ENCODE measurements at regions not wholly inside any gene's neighbourhood (a gene's known extent, or its start where the extent isn't known, plus 50 kb on each side); places are given as distances from the start of the nearest gene placed in this dataset.

DNA sequence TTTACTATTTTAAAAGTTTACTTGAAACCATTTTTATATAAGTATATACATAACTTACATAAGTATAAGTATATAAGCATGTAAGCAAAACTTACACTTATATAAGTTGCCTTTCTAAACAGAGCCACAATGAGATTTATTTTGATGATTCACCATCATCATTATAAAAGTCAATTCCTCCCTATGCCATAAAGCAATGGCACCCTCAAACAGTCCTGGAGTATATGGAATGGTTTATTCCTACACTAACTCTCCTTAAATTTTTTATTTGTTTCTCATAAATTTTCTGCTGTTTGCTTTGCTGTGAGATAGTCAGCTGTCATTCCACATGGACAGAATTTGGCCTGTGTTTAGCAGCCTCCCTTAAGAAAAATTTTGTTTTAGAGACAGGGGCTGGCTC lies 114.2 kb downstream of the NAB1 start:
- no peaks in the 10 kb centered on the region for H3K4me1 ChIP-seq (replicated peaks in 1 of 4; ENCODE audit: control insufficient read depth in 3 of 4, insufficient read depth in 4 of 4, low read length in 3 of 4)
- no peaks in the 10 kb centered on the region; a peak in 1 of 4 replicates for H3K9me3 ChIP-seq (ENCODE audit: insufficient read depth in 2 of 2, low read depth in 1 of 2, low read length in 1 of 2)
- no peaks in the 10 kb centered on the region for H4K20me1 ChIP-seq (replicated peaks in 1 of 2; ENCODE audit: control insufficient read depth in 1 of 2, insufficient read depth in 2 of 2, low read length in 2 of 2)
- no peak overlapping the region for H3K18ac ChIP-seq (ENCODE audit: extremely low read depth, low read length)
- no peak overlapping the region for H2BK20ac ChIP-seq (ENCODE audit: low read length)
- H3K79me2 ChIP-seq (ENCODE audit: control insufficient read depth in 1 of 2, insufficient read depth in 2 of 2, low read length in 2 of 2) = no peaks in the 10 kb centered on the region
- CTCF ChIA-PET (ENCODE audit: partially characterized antibody) = no interaction called here
- H3K56ac ChIP-seq (replicated peaks; ENCODE audit: insufficient read length, low read depth, low read length) = no peak overlapping the region
- no peaks in the 10 kb centered on the region for H3K23me2 ChIP-seq (ENCODE audit: low read depth, low read length)
- no peak for TF ChIP-seq RFX5 (IDR thresholded peaks at IDR 0.05; ENCODE audit: borderline replicate concordance, low read depth, low read length)
- no peak for TF ChIP-seq YY1 (IDR thresholded peaks at IDR 0.05; ENCODE audit: low read depth, low read length)
- TF ChIP-seq SIRT6 (IDR thresholded peaks at IDR 0.05; ENCODE audit: low read length) = no peak
- TF ChIP-seq CREB1 (IDR thresholded peaks at IDR 0.05) = no peak
- TF ChIP-seq POLR2A (IDR thresholded peaks at IDR 0.05; ENCODE audit: control extremely low read depth in 1 of 2, low read depth in 2 of 2, low read length in 2 of 2) = no peak
- H3K27ac ChIP-seq (ENCODE audit: low read depth, low read length) = no peak overlapping the region
- no peak overlapping the region for H3K4ac ChIP-seq (replicated peaks; ENCODE audit: insufficient read length, low read depth, low read length)
- no peak overlapping the region for H2BK5ac ChIP-seq (ENCODE audit: low read depth, low read length)
- H3K4me2 ChIP-seq (ENCODE audit: insufficient read depth in 1 of 2, low read depth in 2 of 2, low read length in 2 of 2) = no peak overlapping the region
- DNase-seq (ENCODE audit: low read depth in 1 of 2, low spot score in 2 of 2) (no peak), FAIRE-seq (no peak)
- no peak overlapping the region for H2BK120ac ChIP-seq (replicated peaks; ENCODE audit: low read depth, low read length)
- no peaks in the 10 kb centered on the region for H3K27me3 ChIP-seq (replicated peaks in 1 of 4; ENCODE audit: control insufficient read depth in 3 of 4, extremely low read depth in 1 of 4, insufficient read depth in 3 of 4, low read length in 3 of 4)
- H3K4me3 ChIP-seq (ENCODE audit: extremely low read depth in 1 of 4, insufficient read depth in 2 of 4, low read depth in 3 of 4, low read length in 4 of 4) = no peak overlapping the region
- H2BK12ac ChIP-seq (ENCODE audit: low read depth, low read length) = no peak overlapping the region
- no peak overlapping the region for H4K8ac ChIP-seq (ENCODE audit: extremely low read depth, insufficient read depth, low read length)
- no peak overlapping the region for H3K23ac ChIP-seq (ENCODE audit: insufficient read length)
- no peaks in the 10 kb centered on the region for H3K36me3 ChIP-seq (ENCODE audit: control insufficient read depth in 2 of 4, insufficient read depth in 4 of 4, low read length in 3 of 4)
- H2AK5ac ChIP-seq (ENCODE audit: low read depth, low read length) = no peak overlapping the region
- H2BK15ac ChIP-seq (ENCODE audit: low read length) = no peak overlapping the region
- H4K91ac ChIP-seq (replicated peaks; ENCODE audit: insufficient read length, low read length) = no peak overlapping the region
- no peak overlapping the region for H3K14ac ChIP-seq (ENCODE audit: insufficient read length)
- H3K79me1 ChIP-seq (ENCODE audit: low read depth, low read length) = no peaks in the 10 kb centered on the region
- H3K9ac ChIP-seq (replicated peaks in 1 of 4; ENCODE audit: extremely low read depth in 1 of 4, low read depth in 3 of 4, low read length in 3 of 4) = no peak overlapping the region
- no peak overlapping the region for H2AFZ ChIP-seq (ENCODE audit: low read length)
- POLR2A ChIA-PET (ENCODE audit: partially characterized antibody) = no interaction called here
- H4K5ac ChIP-seq (ENCODE audit: insufficient read length, low read depth, low read length) = no peak overlapping the region
